GM21825 (cell line): ENCODE measurements at regions not wholly inside any gene's neighbourhood (a gene's known extent, or its start where the extent isn't known, plus 50 kb on each side); places are given as distances from the start of the nearest gene placed in this dataset.
"Not testable (repeated sequence)": the region's sequence is repeated elsewhere in the genome, so short reads cannot be mapped to it uniquely, and the experiment has no call there.

Source experiments
- ATAC-seq: cut with Tn5 transposase; IDR thresholded peaks from one replicate; pipeline ENCODE4 v1.9.1; 2021; ENCODE audit warnings: mild to moderate bottlenecking, moderate library complexity; ENCODE audit not compliant: unreplicated experiment

- no peak for ATAC-seq
These were observed 469.2 kb downstream of the CNTN3 start for GRCh38 chr3:74145277-74145676.

- ATAC-seq, result no peak
These were observed 474.8 kb downstream of the CNTN3 start for GRCh38 chr3:74139648-74140047.

- ATAC-seq, result no peak
These were observed 476.7 kb downstream of the CNTN3 start for GRCh38 chr3:74137790-74138189.

- no peak for ATAC-seq
These were observed 478.7 kb downstream of the CNTN3 start for GRCh38 chr3:74135808-74136207.

GRCh38 chr3:74134831-74135230 lies 479.6 kb downstream of the CNTN3 start:
- ATAC-seq, result no peak

GRCh38 chr3:74131546-74132328 lies 482.7 kb downstream of the CNTN3 start:
- ATAC-seq, result not testable (repeated sequence)

- no peak for ATAC-seq
These were observed 484.8 kb downstream of the CNTN3 start for GRCh38 chr3:74129611-74130010.

GRCh38 chr3:74129056-74129455 lies 485.4 kb downstream of the CNTN3 start:
- no peak for ATAC-seq

- no peak for ATAC-seq
These were observed 487.2 kb downstream of the CNTN3 start for GRCh38 chr3:74127256-74127655.

GRCh38 chr3:74124782-74125181 lies 489.7 kb downstream of the CNTN3 start:
- ATAC-seq, result no peak

- no peak for ATAC-seq
These were observed 492.2 kb downstream of the CNTN3 start for GRCh38 chr3:74122281-74122680.

- ATAC-seq, result no peak
These were observed 492.7 kb downstream of the CNTN3 start for GRCh38 chr3:74121761-74122160.

- no peak for ATAC-seq
These were observed 494.5 kb upstream of the PDZRN3 start for GRCh38 chr3:74119221-74119620.

GRCh38 chr3:74115906-74116305 lies 491.2 kb upstream of the PDZRN3 start:
- ATAC-seq, result no peak

- no peak for ATAC-seq
These were observed 482.7 kb upstream of the PDZRN3 start for GRCh38 chr3:74107451-74107850.

GRCh38 chr3:74106925-74107324 lies 482.2 kb upstream of the PDZRN3 start:
- no peak for ATAC-seq

GRCh38 chr3:74091204-74091603 lies 466.5 kb upstream of the PDZRN3 start:
- no peak for ATAC-seq

- no peak for ATAC-seq
These were observed 465.1 kb upstream of the PDZRN3 start for GRCh38 chr3:74089814-74090213.

- no peak for ATAC-seq
These were observed 455.3 kb upstream of the PDZRN3 start for GRCh38 chr3:74080056-74080461.

- no peak for ATAC-seq
These were observed 450.5 kb upstream of the PDZRN3 start for GRCh38 chr3:74075241-74075640.

GRCh38 chr3:74074700-74075099 lies 450.0 kb upstream of the PDZRN3 start:
- no peak for ATAC-seq

- no peak for ATAC-seq
These were observed 442.6 kb upstream of the PDZRN3 start for GRCh38 chr3:74067296-74067695.

GRCh38 chr3:74066456-74066855 lies 441.7 kb upstream of the PDZRN3 start:
- ATAC-seq, result no peak
